ENCODE measurements at regions not wholly inside any gene's neighbourhood (a gene's known extent, or its start where the extent isn't known, plus 50 kb on each side); places are given as distances from the start of the nearest gene placed in this dataset.
"Not testable (repeated sequence)": the region's sequence is repeated elsewhere in the genome, so short reads cannot be mapped to it uniquely, and the experiment has no call there.

DNA sequence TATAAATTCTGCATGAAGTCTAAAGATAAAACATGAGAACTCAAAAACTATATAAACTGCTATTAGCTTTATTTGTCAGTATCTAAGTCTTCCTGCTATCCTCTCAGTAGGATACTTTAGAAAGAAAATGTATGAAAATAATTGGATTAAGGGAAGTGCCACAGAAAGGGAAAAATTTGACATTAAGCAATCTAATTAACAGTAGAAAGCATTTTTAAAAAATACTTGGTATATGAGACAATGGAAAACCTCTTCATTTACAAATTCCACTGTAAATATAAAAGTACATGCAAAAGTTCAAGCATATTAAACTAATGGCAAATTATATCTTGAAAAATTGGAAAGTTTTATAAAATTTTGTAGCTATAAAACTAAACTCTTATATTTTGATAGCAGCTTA, 518.6 kb upstream of the NUDT12 start:
- Histone ChIP-seq H3K27me3 (no peaks in the 10 kb centered on the region), H3K27ac (no peak overlapping the region), H3K9me3 (no peaks in the 10 kb centered on the region), H3K4me1 (no peaks in the 10 kb centered on the region), H3K36me3 (no peaks in the 10 kb centered on the region), H3K4me3 (no peak overlapping the region)
- DNase-seq (ENCODE audit: low spot score), result no peak
- no peak for TF ChIP-seq CTCF (IDR thresholded peaks at IDR 0.05)

GRCh38 chr5:104080646-104081175, 518.1 kb upstream of the NUDT12 start:
- Histone ChIP-seq H3K36me3 (no peaks in the 10 kb centered on the region), H3K27ac (no peak overlapping the region), H3K9me3 (no peaks in the 10 kb centered on the region), H3K4me3 (no peak overlapping the region), H3K4me1 (no peaks in the 10 kb centered on the region), H3K27me3 (no peaks in the 10 kb centered on the region)
- TF ChIP-seq CTCF (IDR thresholded peaks at IDR 0.05), result no peak
- DNase-seq (ENCODE audit: low spot score), result no peak

DNA sequence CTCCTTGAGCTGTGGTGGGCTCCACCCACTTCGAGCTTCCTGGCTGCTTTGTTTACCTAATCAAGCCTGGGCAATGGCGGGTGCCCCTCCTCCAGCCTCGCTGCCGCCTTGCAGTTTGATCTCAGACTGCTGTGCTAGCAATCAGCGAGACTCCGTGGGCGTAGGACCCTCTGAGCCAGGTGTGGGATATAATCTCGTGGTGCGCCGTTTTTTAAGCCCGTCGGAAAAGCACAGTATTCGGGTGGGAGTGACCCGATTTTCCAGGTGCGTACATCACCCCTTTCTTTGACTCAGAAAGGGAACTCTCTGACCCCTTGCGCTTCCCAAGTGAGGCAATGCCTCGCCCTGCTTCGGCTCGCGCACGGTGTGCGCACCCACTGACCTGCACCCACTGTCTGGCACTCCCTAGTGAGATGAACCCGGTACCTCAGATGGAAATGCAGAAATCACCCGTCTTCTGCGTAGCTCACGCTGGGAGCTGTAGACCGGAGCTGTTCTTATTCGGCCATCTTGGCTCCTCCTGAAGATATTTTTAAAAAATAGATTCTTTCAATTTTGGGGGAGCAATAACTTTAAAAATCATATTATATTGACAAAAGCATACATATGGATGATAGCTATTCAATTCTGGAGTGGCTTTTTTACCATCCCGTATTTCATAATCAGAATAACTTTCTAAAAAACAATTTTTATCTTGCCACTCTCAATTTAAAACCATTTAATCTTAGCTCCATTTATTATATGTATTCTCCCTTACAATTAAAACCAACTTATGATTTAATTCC, 517.5 kb upstream of the NUDT12 start:
- H3K4me3 ChIP-seq; DNase-seq (ENCODE audit: low spot score); H3K27me3 ChIP-seq; H3K27ac ChIP-seq; H3K9me3 ChIP-seq; H3K4me1 ChIP-seq; H3K36me3 ChIP-seq: not testable (repeated sequence)

DNA sequence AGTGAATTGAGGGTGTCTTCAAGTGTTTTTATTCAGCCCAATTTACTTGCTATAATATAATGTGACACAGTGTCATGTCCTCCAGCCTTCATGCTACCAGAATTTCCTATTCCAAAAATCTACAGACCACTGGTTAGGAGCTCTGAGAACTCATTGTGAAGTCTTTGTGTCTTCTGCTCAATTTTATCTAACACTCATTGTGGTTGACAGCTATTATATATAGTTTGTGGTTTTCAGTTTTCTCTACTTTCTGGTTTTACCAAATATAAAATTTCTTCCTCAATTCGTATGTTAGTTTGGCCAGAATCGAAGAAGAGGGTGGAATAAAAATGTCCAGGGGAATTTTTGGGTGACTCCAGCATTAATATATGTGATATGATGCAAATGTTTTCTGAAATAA, 509.3 kb upstream of the NUDT12 start:
- H3K27me3 ChIP-seq, result no peaks in the 10 kb centered on the region

GRCh38 chr5:104062621-104063377, 500.2 kb upstream of the NUDT12 start:
- no peak overlapping the region for H3K4me3 ChIP-seq
- no peak for DNase-seq (ENCODE audit: low spot score)
- H3K4me1 ChIP-seq, result no peaks in the 10 kb centered on the region
- H3K27me3 ChIP-seq, result no peaks in the 10 kb centered on the region
- TF ChIP-seq CTCF (IDR thresholded peaks at IDR 0.05), result no peak
- no peaks in the 10 kb centered on the region for H3K9me3 ChIP-seq
- no peak overlapping the region for H3K27ac ChIP-seq
- no peaks in the 10 kb centered on the region for H3K36me3 ChIP-seq

More for the DNA sequence above, 509.3 kb upstream of the NUDT12 start:
- Histone ChIP-seq H3K4me1 (no peaks in the 10 kb centered on the region), H3K9me3 (peaks cover 0 to 6% of the 10 kb centered on the region in 2 donors), H3K27ac (no peak overlapping the region), H3K4me3 (no peak overlapping the region), H3K36me3 (no peaks in the 10 kb centered on the region)
- no peak for DNase-seq (ENCODE audit: low spot score)
- no peak for TF ChIP-seq CTCF (IDR thresholded peaks at IDR 0.05)

- no peak for TF ChIP-seq CTCF (IDR thresholded peaks at IDR 0.05)
- no peak for DNase-seq (ENCODE audit: low spot score)
- Histone ChIP-seq H3K36me3 (no peaks in the 10 kb centered on the region), H3K27ac (no peak overlapping the region), H3K4me3 (no peak overlapping the region), H3K4me1 (no peaks in the 10 kb centered on the region), H3K27me3 (no peaks in the 10 kb centered on the region), H3K9me3 (no peaks in the 10 kb centered on the region)
Measured at GRCh38 chr5:104061707-104062106, 499.1 kb upstream of the NUDT12 start.
